Right lobe of liver (tissue), 6 donors: ENCODE measurements at regions not wholly inside any gene's neighbourhood (a gene's known extent, or its start where the extent isn't known, plus 50 kb on each side); places are given as distances from the start of the nearest gene placed in this dataset.

Source experiments
- ATAC-seq, 4 donors: fragments of 200-7000 bp; cut with Tn5 transposase; one replicate each; pipeline ENCODE4 v1.9.1; 2020; ENCODE audit warnings: mild to moderate bottlenecking in 4 of 4, moderate library complexity in 4 of 4
- DNase-seq, 3 donors: peaks; one replicate each; pipeline ENCODE4 v3.0.0-alpha.2; 2020
- H3K27ac ChIP-seq, 3 donors: fragments of 200-600 bp; one replicate each; pipeline ENCODE4 v1.8.0; 2022
- H3K27me3 ChIP-seq, 2 donors: fragments of 200-600 bp; one replicate each; pipeline ENCODE4 v1.8.0; 2022
- H3K36me3 ChIP-seq, 4 donors: fragments of 200-600 bp; sonication (generic) in 1 of 4; one replicate each; pipeline versions ENCODE4 v1.5.1 to v1.8.0; 2017 to 2022; ENCODE audit warnings: control low read depth in 1 of 4
- H3K4me1 ChIP-seq, 4 donors: fragments of 200-600 bp; sonication (generic) in 1 of 4; one replicate each; pipeline versions ENCODE4 v1.5.1 to v1.8.0; 2017 to 2022; ENCODE audit warnings: control low read depth in 1 of 4
- H3K4me3 ChIP-seq, 3 donors: fragments of 200-600 bp; one replicate each; pipeline ENCODE4 v1.8.0; 2022
- H3K9me3 ChIP-seq, 4 donors: fragments of 200-600 bp; sonication (generic) in 1 of 4; one replicate each; pipeline versions ENCODE4 v1.5.1 to v1.8.0; 2017 to 2022; ENCODE audit warnings: control low read depth in 1 of 4
- CTCF ChIP-seq, 4 donors: fragments of 200-600 bp in 3 of 4; fragments of 450-650 bp in 1 of 4; IDR thresholded peaks; one replicate each; pipeline versions ENCODE4 v1.5.1 to v1.8.0; 2016 to 2022; ENCODE audit warnings: antibody characterized with exemption in 4 of 4, mild to moderate bottlenecking in 2 of 4
- POLR2A ChIP-seq: fragments of 450-650 bp; IDR thresholded peaks from one replicate; pipeline ENCODE4 v1.6.1; 2017; ENCODE audit warnings: antibody characterized with exemption, mild to moderate bottlenecking
- WGBS: methylation state at CpG from one replicate; pipeline ENCODE4 v1.1.6; 2018; ENCODE audit warnings: low coverage, low lambda C conversion rate; ENCODE audit not compliant: insufficient coverage; ENCODE audit errors: missing lambda C conversion rate; 5-methylcytosine and 5-hydroxymethylcytosine counted together
- intact Hi-C, 2 donors: fragments of 100-400 bp; cut with DNase I; formaldehyde crosslinking; loops; one replicate each; pipeline versions ENCODE4 v1.11.2 to v1.14.1; 2022
- donor health status: DM: no; HTN: yes; CAD: no.
- donor health status: DM: no; HTN: no; CAD: no.
- donor health status: DM: no; HTN: no; CAD: no.
- donor health status: DM: no; HTN: yes; CAD: no.
- donor health status: DM: no; HTN: yes; CAD: no.

- no peak for DNase-seq
- H3K27me3 ChIP-seq: no peaks in the 10 kb centered on the region
- H3K9me3 ChIP-seq: no peaks in the 10 kb centered on the region
- no peak for TF ChIP-seq CTCF (IDR thresholded peaks at IDR 0.05)
- TF ChIP-seq POLR2A: no peak
- intact Hi-C loops: no loop called here
- no peak overlapping the region for H3K27ac ChIP-seq
- 33% methylated on average over 4 of the region's 4 CpGs for WGBS
- H3K36me3 ChIP-seq: no peaks in the 10 kb centered on the region
- H3K4me3 ChIP-seq: no peak overlapping the region
- peaks cover 0 to 9% (median 3%) of the 10 kb centered on the region in 4 donors for H3K4me1 ChIP-seq
- peak in 3 of 4 donors; percentile 25 to 73 (median 66) for ATAC-seq
Observed at GRCh38 chr6:144947398-144947976, 662.4 kb downstream of the UTRN start.

GRCh38 chr6:144951730-144952437 is 666.7 kb downstream of the UTRN start:
- H3K27me3 ChIP-seq: no peaks in the 10 kb centered on the region
- DNase-seq: no peak
- H3K4me1 ChIP-seq: peaks cover 0 to 9% (median 3%) of the 10 kb centered on the region in 4 donors
- 66% methylated on average over 3 of the region's 3 CpGs for WGBS
- no peak for ATAC-seq
- no peak overlapping the region for H3K4me3 ChIP-seq
- no peaks in the 10 kb centered on the region for H3K36me3 ChIP-seq
- no peak for TF ChIP-seq POLR2A
- intact Hi-C loops: no loop called here
- no peak overlapping the region for H3K27ac ChIP-seq
- no peaks in the 10 kb centered on the region for H3K9me3 ChIP-seq

GRCh38 chr6:144952456-144953240 is 667.5 kb downstream of the UTRN start:
- H3K4me1 ChIP-seq: peaks cover 0 to 4% (median under 1%) of the 10 kb centered on the region in 4 donors
- no peak for ATAC-seq

GRCh38 chr6:144953552-144954240 is 668.6 kb downstream of the UTRN start:
- TF ChIP-seq POLR2A: no peak
- no peak for TF ChIP-seq CTCF (IDR thresholded peaks at IDR 0.05)
- 100% methylated on average over 1 of the region's 5 CpGs for WGBS
- Histone ChIP-seq H3K36me3 (no peaks in the 10 kb centered on the region), H3K4me1 (no peaks in the 10 kb centered on the region), H3K27me3 (no peaks in the 10 kb centered on the region), H3K27ac (no peak overlapping the region), H3K4me3 (no peak overlapping the region), H3K9me3 (no peaks in the 10 kb centered on the region)
- DNase-seq: no peak
- no peak for ATAC-seq
- intact Hi-C loops: no loop called here

More at GRCh38 chr6:144952456-144953240, 667.5 kb downstream of the UTRN start:
- TF ChIP-seq CTCF (IDR thresholded peaks at IDR 0.05): no peak
- no peak for TF ChIP-seq POLR2A
- Histone ChIP-seq H3K36me3 (no peaks in the 10 kb centered on the region), H3K4me3 (no peak overlapping the region), H3K27me3 (no peaks in the 10 kb centered on the region), H3K9me3 (no peaks in the 10 kb centered on the region), H3K27ac (no peak overlapping the region)
- intact Hi-C loops: no loop called here
- no peak for DNase-seq
- WGBS: 59% methylated on average over 3 of the region's 3 CpGs
